OCI-LY1 (cell line): ENCODE measurements at regions not wholly inside any gene's neighbourhood (a gene's known extent, or its start where the extent isn't known, plus 50 kb on each side); places are given as distances from the start of the nearest gene placed in this dataset.
"Not testable (repeated sequence)": the region's sequence is repeated elsewhere in the genome, so short reads cannot be mapped to it uniquely, and the experiment has no call there.

Experiments used
- CTCF ChIP-seq: fragments of 200-600 bp; sonication (generic), shearing (Covaris generic); IDR thresholded peaks from 2 replicates; pipeline ENCODE4 v1.5.1; 2017; ENCODE audit warnings: mild to moderate bottlenecking, antibody characterized with exemption, low read length, moderate library complexity, mixed read lengths
- EZH2 ChIP-seq: fragments of 200-600 bp; sonication (generic), shearing (Covaris generic); IDR thresholded peaks from 2 replicates; pipeline ENCODE4 v1.8.0; 2017; ENCODE audit warnings: borderline replicate concordance, mixed run types, mild to moderate bottlenecking, antibody characterized with exemption, low read length, moderate library complexity, mixed read lengths

GRCh38 chr9:41655071-41655554, 466.0 kb upstream of the ZNG1F start:
- not testable (repeated sequence) for TF ChIP-seq CTCF, EZH2
